Neural progenitor cell (in vitro differentiated cells): ENCODE measurements at regions not wholly inside any gene's neighbourhood (a gene's known extent, or its start where the extent isn't known, plus 50 kb on each side); places are given as distances from the start of the nearest gene placed in this dataset.

ENCODE experiments used
- DNase-seq: peaks from one replicate; pipeline ENCODE4 v3.0.0-alpha.2; 2016; ENCODE audit warnings: low spot score
- H2AFZ ChIP-seq: fragments of 200-600 bp; sonication (generic); replicated peaks from 2 replicates; pipeline ENCODE4 v1.6.1; 2016; ENCODE audit warnings: antibody characterized with exemption
- H3F3A ChIP-seq: fragments of 200-600 bp; sonication (generic); 2 replicates; pipeline ENCODE4 v1.6.1; 2016; ENCODE audit warnings: antibody characterized with exemption, low read depth
- H3K27ac ChIP-seq: fragments of 200-600 bp; sonication (generic); 2 replicates; pipeline ENCODE4 v1.5.1; 2016; ENCODE audit warnings: mild to moderate bottlenecking
- H3K27me3 ChIP-seq: fragments of 200-600 bp; sonication (generic); 2 replicates; pipeline ENCODE4 v1.6.1; 2016; ENCODE audit warnings: mild to moderate bottlenecking, moderate library complexity
- H3K36me3 ChIP-seq: fragments of 200-600 bp; sonication (generic); 2 replicates; pipeline ENCODE4 v1.5.1; 2016
- H3K4me1 ChIP-seq: fragments of 200-600 bp; sonication (generic); 2 replicates; pipeline ENCODE4 v1.6.1; 2016; ENCODE audit warnings: mixed run types
- H3K4me2 ChIP-seq: fragments of 200-600 bp; sonication (generic); 2 replicates; pipeline ENCODE4 v1.6.1; 2016
- H3K4me3 ChIP-seq: fragments of 200-600 bp; sonication (generic); 2 replicates; pipeline ENCODE4 v1.5.1; 2016
- H3K79me2 ChIP-seq: fragments of 200-600 bp; sonication (generic); 2 replicates; pipeline ENCODE4 v1.6.1; 2016; ENCODE audit warnings: low read depth
- H3K9ac ChIP-seq: fragments of 200-600 bp; sonication (generic); 2 replicates; pipeline ENCODE4 v1.6.1; 2016
- H3K9me3 ChIP-seq: fragments of 200-600 bp; sonication (generic); 2 replicates; pipeline ENCODE4 v1.5.1; 2016; ENCODE audit warnings: low read depth
- H4K20me1 ChIP-seq: fragments of 200-600 bp; sonication (generic); 2 replicates; pipeline ENCODE4 v1.6.1; 2016; ENCODE audit warnings: low read depth
- H3K27ac Mint-ChIP-seq: 3 replicates; pipeline ENCODE4 v1.8.0; 2021; ENCODE audit warnings: mixed read lengths
- H3K27me3 Mint-ChIP-seq: 2 replicates; pipeline ENCODE4 v1.8.0; 2022; ENCODE audit warnings: low read depth, mild to moderate bottlenecking, inconsistent platforms, moderate library complexity, mixed read lengths; ENCODE audit not compliant: insufficient read depth
- H3K36me3 Mint-ChIP-seq: 3 replicates; pipeline ENCODE4 v1.8.0; 2021; ENCODE audit warnings: mixed read lengths
- H3K4me1 Mint-ChIP-seq: 3 replicates; pipeline ENCODE4 v1.8.0; 2021; ENCODE audit warnings: mixed read lengths
- H3K4me3 Mint-ChIP-seq: 3 replicates; pipeline ENCODE4 v1.8.0; 2021; ENCODE audit warnings: mild to moderate bottlenecking, moderate library complexity, mixed read lengths
- H3K9me3 Mint-ChIP-seq: 3 replicates; pipeline ENCODE4 v1.8.0; 2020; ENCODE audit warnings: mixed read lengths
- EZH2 ChIP-seq: fragments of 200-600 bp; sonication (generic); IDR thresholded peaks from 2 replicates; pipeline ENCODE4 v1.6.1; 2017; ENCODE audit warnings: antibody characterized with exemption, mild to moderate bottlenecking, moderate library complexity
- EZH2phosphoT487 ChIP-seq: fragments of 200-600 bp; sonication (generic); IDR thresholded peaks from 2 replicates; pipeline ENCODE4 v1.6.1; 2017; ENCODE audit warnings: antibody characterized with exemption
- TF ChIP-seq, protein P1 (sequence below): fragments of 200-600 bp; sonication (generic); IDR thresholded peaks from 2 replicates; pipeline ENCODE4 v1.5.1; 2017; ENCODE audit warnings: antibody characterized with exemption, mild to moderate bottlenecking

DNA sequence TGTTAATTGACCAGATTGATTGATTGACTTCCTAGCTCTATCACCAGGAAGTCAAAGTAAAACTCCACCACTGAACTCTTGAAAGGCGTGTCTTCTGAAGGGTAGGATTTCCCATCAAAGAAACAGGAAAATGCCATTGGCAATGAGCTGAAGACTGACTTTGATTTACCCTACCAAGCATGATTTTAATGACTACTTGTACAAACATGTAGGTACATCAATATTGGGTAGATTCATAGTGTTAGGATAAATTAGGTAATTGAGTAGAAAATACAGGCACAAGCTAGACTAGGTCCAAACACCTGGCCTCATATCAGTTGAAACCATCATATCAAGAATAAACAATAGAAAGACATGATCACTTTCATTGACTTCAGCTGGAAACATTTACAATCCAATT lies 53.2 kb upstream of the ATXN3L start:
- H2AFZ ChIP-seq = no peak overlapping the region
- H3K36me3 ChIP-seq = no peaks in the 10 kb centered on the region
- H3K27me3 ChIP-seq = no peaks in the 10 kb centered on the region
- Mint-ChIP-seq H3K36me3 (no peaks in the 10 kb centered on the region), H3K9me3 (peaks cover 4% of the 10 kb centered on the region), H3K4me1 (peaks cover 16% of the 10 kb centered on the region), H3K27me3 (no peaks in the 10 kb centered on the region), H3K4me3 (no peak overlapping the region), H3K27ac (no peak overlapping the region)
- H3K79me2 ChIP-seq = no peaks in the 10 kb centered on the region
- peaks cover 11% of the 10 kb centered on the region for H3F3A ChIP-seq
- H3K9ac ChIP-seq = no peak overlapping the region
- DNase-seq = no peak
- no peak overlapping the region for H3K4me3 ChIP-seq
- H3K4me1 ChIP-seq = peaks cover 21% of the 10 kb centered on the region
- TF ChIP-seq, protein P1, sequence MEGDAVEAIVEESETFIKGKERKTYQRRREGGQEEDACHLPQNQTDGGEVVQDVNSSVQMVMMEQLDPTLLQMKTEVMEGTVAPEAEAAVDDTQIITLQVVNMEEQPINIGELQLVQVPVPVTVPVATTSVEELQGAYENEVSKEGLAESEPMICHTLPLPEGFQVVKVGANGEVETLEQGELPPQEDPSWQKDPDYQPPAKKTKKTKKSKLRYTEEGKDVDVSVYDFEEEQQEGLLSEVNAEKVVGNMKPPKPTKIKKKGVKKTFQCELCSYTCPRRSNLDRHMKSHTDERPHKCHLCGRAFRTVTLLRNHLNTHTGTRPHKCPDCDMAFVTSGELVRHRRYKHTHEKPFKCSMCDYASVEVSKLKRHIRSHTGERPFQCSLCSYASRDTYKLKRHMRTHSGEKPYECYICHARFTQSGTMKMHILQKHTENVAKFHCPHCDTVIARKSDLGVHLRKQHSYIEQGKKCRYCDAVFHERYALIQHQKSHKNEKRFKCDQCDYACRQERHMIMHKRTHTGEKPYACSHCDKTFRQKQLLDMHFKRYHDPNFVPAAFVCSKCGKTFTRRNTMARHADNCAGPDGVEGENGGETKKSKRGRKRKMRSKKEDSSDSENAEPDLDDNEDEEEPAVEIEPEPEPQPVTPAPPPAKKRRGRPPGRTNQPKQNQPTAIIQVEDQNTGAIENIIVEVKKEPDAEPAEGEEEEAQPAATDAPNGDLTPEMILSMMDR = no peak
- TF ChIP-seq EZH2phosphoT487 = no peak
- TF ChIP-seq EZH2 = no peak
- no peak overlapping the region for H3K4me2 ChIP-seq
- H3K27ac ChIP-seq = no peak overlapping the region
- no peaks in the 10 kb centered on the region for H4K20me1 ChIP-seq
- H3K9me3 ChIP-seq = no peaks in the 10 kb centered on the region

DNA sequence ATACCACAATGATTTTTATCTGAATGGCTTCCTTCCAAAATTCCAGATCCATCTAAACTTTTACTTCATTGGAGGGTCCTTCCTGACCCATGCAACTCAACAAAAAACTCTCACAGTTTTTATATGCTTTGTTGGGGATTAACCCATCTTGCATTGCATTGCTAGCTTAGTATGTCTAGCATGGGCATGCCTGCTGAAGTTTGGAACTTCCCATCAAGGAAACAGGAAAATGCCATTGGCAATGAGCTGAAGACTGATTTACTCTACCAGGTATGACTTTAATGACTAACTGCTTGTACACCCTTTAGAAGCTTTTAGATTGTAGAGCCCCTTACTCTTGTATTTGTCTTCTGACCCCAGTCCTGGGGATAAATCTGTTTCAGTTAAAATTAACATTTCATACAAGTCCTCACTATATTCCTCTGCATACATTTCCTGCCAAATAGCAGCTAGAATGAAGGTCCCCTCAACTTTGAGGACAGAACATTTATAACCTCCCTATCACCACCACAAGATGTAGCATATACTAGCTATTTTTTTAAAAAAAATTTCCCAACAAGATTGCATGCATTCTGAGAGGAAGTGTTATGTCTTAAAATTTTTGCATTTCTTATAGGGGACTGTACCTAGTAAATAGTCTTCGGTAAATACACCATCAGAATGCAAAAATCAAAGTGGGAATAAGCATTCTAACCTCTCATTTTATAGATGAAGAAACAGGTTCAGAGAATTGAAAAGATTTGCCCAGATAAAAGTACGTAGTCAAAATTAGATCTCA lies 52.5 kb upstream of the ATXN3L start:
- no peaks in the 10 kb centered on the region for H3K36me3 ChIP-seq
- H3K27me3 Mint-ChIP-seq = no peaks in the 10 kb centered on the region
- H3K9me3 Mint-ChIP-seq = no peaks in the 10 kb centered on the region
- no peak overlapping the region for H2AFZ ChIP-seq
- H3K9me3 ChIP-seq = no peaks in the 10 kb centered on the region
- H3K4me2 ChIP-seq = no peak overlapping the region
- no peaks in the 10 kb centered on the region for H4K20me1 ChIP-seq
- H3K9ac ChIP-seq = no peak overlapping the region
- H3F3A ChIP-seq = peaks cover 11% of the 10 kb centered on the region
- H3K4me3 ChIP-seq = no peak overlapping the region
- no peaks in the 10 kb centered on the region for H3K79me2 ChIP-seq
- H3K27ac Mint-ChIP-seq = no peak overlapping the region
- H3K27me3 ChIP-seq = no peaks in the 10 kb centered on the region
- TF ChIP-seq, protein P1 = no peak
- no peak for TF ChIP-seq EZH2
- no peak for TF ChIP-seq EZH2phosphoT487
- no peak overlapping the region for H3K27ac ChIP-seq
- H3K36me3 Mint-ChIP-seq = no peaks in the 10 kb centered on the region
- H3K4me1 Mint-ChIP-seq = peaks cover 16% of the 10 kb centered on the region
- DNase-seq = no peak
- no peak overlapping the region for H3K4me3 Mint-ChIP-seq
- peaks cover 24% of the 10 kb centered on the region for H3K4me1 ChIP-seq

DNA sequence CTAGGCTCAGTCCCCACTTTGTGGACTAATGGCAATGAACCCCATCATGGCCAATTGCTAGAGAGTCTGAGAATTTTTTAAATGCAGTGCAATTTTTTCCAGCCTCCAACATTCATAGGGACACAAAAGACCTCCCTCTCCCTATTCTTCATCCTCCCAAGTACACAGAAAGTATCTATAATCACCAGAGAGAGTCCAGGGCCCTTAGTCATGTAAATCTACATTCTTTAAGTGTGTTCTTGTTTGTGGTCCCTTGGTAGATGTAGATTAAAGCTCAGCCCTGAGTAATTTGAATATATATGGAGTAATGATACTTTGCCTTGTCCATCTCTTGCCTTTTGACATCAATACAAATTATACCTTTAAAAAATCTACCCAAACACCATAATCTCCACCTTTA lies 51.3 kb upstream of the ATXN3L start:
- H4K20me1 ChIP-seq = no peaks in the 10 kb centered on the region
- no peaks in the 10 kb centered on the region for H3K27me3 ChIP-seq
- DNase-seq = no peak
- no peak overlapping the region for H3K9ac ChIP-seq
- H3K4me1 Mint-ChIP-seq = peaks cover 14% of the 10 kb centered on the region
- no peak overlapping the region for H3K4me2 ChIP-seq
- H3K27ac Mint-ChIP-seq = no peak overlapping the region
- H3K9me3 Mint-ChIP-seq = no peaks in the 10 kb centered on the region
- H3K36me3 Mint-ChIP-seq = no peaks in the 10 kb centered on the region
- H3K27ac ChIP-seq = no peak overlapping the region
- H3K4me3 ChIP-seq = no peak overlapping the region
- H2AFZ ChIP-seq = no peak overlapping the region
- no peaks in the 10 kb centered on the region for H3K9me3 ChIP-seq
- no peak for TF ChIP-seq EZH2
- TF ChIP-seq, protein P1 = no peak
- TF ChIP-seq EZH2phosphoT487 = no peak
- peaks cover 11% of the 10 kb centered on the region for H3F3A ChIP-seq
- no peaks in the 10 kb centered on the region for H3K27me3 Mint-ChIP-seq
- no peaks in the 10 kb centered on the region for H3K36me3 ChIP-seq
- H3K79me2 ChIP-seq = no peaks in the 10 kb centered on the region
- peaks cover 24% of the 10 kb centered on the region for H3K4me1 ChIP-seq
- no peak overlapping the region for H3K4me3 Mint-ChIP-seq
